Hepatocyte (in vitro differentiated cells): ENCODE measurements at regions not wholly inside any gene's neighbourhood (a gene's known extent, or its start where the extent isn't known, plus 50 kb on each side); places are given as distances from the start of the nearest gene placed in this dataset.

Experiments
- DNase-seq: peaks from one replicate; pipeline ENCODE4 v3.0.0-alpha.2; 2016; ENCODE audit warnings: low spot score
- H2AFZ ChIP-seq: fragments of 200-600 bp; sonication (generic); 2 replicates; pipeline ENCODE4 v1.6.0; 2016; ENCODE audit warnings: antibody characterized with exemption, mild to moderate bottlenecking
- H3K27ac ChIP-seq: fragments of 200-600 bp; sonication (generic); 2 replicates; pipeline ENCODE4 v1.5.1; 2016; ENCODE audit warnings: mild to moderate bottlenecking
- H3K27me3 ChIP-seq: fragments of 200-600 bp; sonication (generic); 2 replicates; pipeline ENCODE4 v1.6.1; 2016
- H3K36me3 ChIP-seq: fragments of 200-600 bp; sonication (generic); replicated peaks from 2 replicates; pipeline ENCODE4 v1.5.1; 2016; ENCODE audit warnings: low read depth; ENCODE audit not compliant: insufficient read depth
- H3K4me1 ChIP-seq: fragments of 200-600 bp; sonication (generic); 2 replicates; pipeline ENCODE4 v1.5.1; 2016; ENCODE audit warnings: mild to moderate bottlenecking, moderate library complexity; ENCODE audit not compliant: insufficient read depth
- H3K4me2 ChIP-seq: fragments of 200-600 bp; sonication (generic); 2 replicates; pipeline ENCODE4 v1.6.0; 2016
- H3K4me3 ChIP-seq: fragments of 200-600 bp; sonication (generic); 2 replicates; pipeline ENCODE4 v1.5.1; 2016; ENCODE audit warnings: mild to moderate bottlenecking
- H3K79me2 ChIP-seq: fragments of 200-600 bp; sonication (generic); 2 replicates; pipeline ENCODE4 v1.6.0; 2017; ENCODE audit warnings: mild to moderate bottlenecking
- H3K9me2 ChIP-seq: fragments of 200-600 bp; sonication (generic); replicated peaks from 2 replicates; pipeline ENCODE4 v1.6.0; 2017; ENCODE audit warnings: mild to moderate bottlenecking; ENCODE audit not compliant: insufficient read depth
- H3K9me3 ChIP-seq: fragments of 200-600 bp; sonication (generic); 2 replicates; pipeline ENCODE4 v1.5.1; 2016; ENCODE audit warnings: low read depth, mild to moderate bottlenecking
- H4K20me1 ChIP-seq: fragments of 200-600 bp; sonication (generic); 2 replicates; pipeline ENCODE4 v1.6.0; 2016; ENCODE audit warnings: mild to moderate bottlenecking; ENCODE audit not compliant: insufficient read depth, poor library complexity, severe bottlenecking
- EZH2 ChIP-seq: fragments of 200-600 bp; sonication (generic); IDR thresholded peaks from 2 replicates; pipeline ENCODE4 v1.6.1; 2016; ENCODE audit warnings: antibody characterized with exemption, mild to moderate bottlenecking, borderline replicate concordance
- EZH2phosphoT487 ChIP-seq: fragments of 200-600 bp; sonication (generic); IDR thresholded peaks from one replicate; pipeline ENCODE4 v1.6.1; 2018; ENCODE audit warnings: antibody characterized with exemption, mild to moderate bottlenecking, low read depth, moderate library complexity; ENCODE audit not compliant: unreplicated experiment, severe bottlenecking
- WGBS: methylation state at CpG from one replicate; pipeline ENCODE4 v1.1.6; 2016; ENCODE audit warnings: low lambda C conversion rate; ENCODE audit errors: missing lambda C conversion rate; 5-methylcytosine and 5-hydroxymethylcytosine counted together
- TF ChIP-seq, protein P1 (sequence below): fragments of 200-600 bp; sonication (generic); IDR thresholded peaks from 2 replicates; pipeline ENCODE4 v1.5.1; 2016; ENCODE audit warnings: antibody characterized with exemption, mild to moderate bottlenecking; ENCODE audit not compliant: poor library complexity

GRCh38 chrX:43019021-43019420 lies 241.1 kb upstream of the PPP1R2C start:
- no peak overlapping the region for H2AFZ ChIP-seq
- no peaks in the 10 kb centered on the region for H3K9me3 ChIP-seq
- H3K4me1 ChIP-seq: no peaks in the 10 kb centered on the region
- H4K20me1 ChIP-seq: no peaks in the 10 kb centered on the region
- DNase-seq: no peak
- no peaks in the 10 kb centered on the region for H3K9me2 ChIP-seq
- H3K4me2 ChIP-seq: no peak overlapping the region
- H3K4me3 ChIP-seq: no peak overlapping the region
- no peaks in the 10 kb centered on the region for H3K36me3 ChIP-seq
- no peaks in the 10 kb centered on the region for H3K79me2 ChIP-seq
- no peaks in the 10 kb centered on the region for H3K27me3 ChIP-seq
- WGBS: 55% methylated on average over 3 of the region's 3 CpGs
- H3K27ac ChIP-seq: no peak overlapping the region
- TF ChIP-seq, protein P1, sequence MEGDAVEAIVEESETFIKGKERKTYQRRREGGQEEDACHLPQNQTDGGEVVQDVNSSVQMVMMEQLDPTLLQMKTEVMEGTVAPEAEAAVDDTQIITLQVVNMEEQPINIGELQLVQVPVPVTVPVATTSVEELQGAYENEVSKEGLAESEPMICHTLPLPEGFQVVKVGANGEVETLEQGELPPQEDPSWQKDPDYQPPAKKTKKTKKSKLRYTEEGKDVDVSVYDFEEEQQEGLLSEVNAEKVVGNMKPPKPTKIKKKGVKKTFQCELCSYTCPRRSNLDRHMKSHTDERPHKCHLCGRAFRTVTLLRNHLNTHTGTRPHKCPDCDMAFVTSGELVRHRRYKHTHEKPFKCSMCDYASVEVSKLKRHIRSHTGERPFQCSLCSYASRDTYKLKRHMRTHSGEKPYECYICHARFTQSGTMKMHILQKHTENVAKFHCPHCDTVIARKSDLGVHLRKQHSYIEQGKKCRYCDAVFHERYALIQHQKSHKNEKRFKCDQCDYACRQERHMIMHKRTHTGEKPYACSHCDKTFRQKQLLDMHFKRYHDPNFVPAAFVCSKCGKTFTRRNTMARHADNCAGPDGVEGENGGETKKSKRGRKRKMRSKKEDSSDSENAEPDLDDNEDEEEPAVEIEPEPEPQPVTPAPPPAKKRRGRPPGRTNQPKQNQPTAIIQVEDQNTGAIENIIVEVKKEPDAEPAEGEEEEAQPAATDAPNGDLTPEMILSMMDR: no peak
- TF ChIP-seq EZH2: no peak
- TF ChIP-seq EZH2phosphoT487: no peak

DNA sequence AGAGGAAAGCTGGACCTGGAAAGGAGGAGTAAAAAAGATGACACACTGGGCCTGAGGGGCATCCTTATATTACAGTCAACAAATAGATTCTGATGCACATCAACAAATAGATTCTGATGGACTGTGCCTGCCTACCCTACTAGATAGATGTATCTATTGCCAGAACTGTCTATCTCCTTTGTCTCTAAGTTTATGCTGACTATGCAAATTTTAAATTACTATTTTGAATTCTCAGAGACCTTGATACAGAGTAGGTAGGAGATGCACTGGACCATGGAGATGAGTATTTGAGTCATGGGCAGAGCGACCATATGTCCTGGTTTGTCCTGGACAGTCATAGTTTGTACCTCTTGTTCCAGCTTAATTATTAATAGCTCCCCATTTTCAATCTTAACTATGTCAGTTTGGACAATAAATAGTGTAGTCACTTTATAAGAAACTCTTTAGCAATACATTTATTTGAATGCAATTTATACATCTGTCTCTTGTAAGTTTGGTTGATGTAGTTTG lies 247.9 kb upstream of the PPP1R2C start:
- Histone ChIP-seq H3K27me3 (no peaks in the 10 kb centered on the region), H3K27ac (no peak overlapping the region), H3K4me3 (no peak overlapping the region), H4K20me1 (no peaks in the 10 kb centered on the region), H3K79me2 (no peaks in the 10 kb centered on the region), H3K4me1 (no peaks in the 10 kb centered on the region), H3K4me2 (no peak overlapping the region), H2AFZ (no peak overlapping the region), H3K9me2 (no peaks in the 10 kb centered on the region), H3K36me3 (no peaks in the 10 kb centered on the region), H3K9me3 (no peaks in the 10 kb centered on the region)
- no peak for DNase-seq
- no peak for TF ChIP-seq EZH2
- no peak for TF ChIP-seq EZH2phosphoT487
- TF ChIP-seq, protein P1: no peak
- 88% methylated on average over 1 of the region's 1 CpG for WGBS

GRCh38 chrX:43064096-43064495 lies 286.1 kb upstream of the PPP1R2C start:
- no peaks in the 10 kb centered on the region for H3K36me3 ChIP-seq
- no peak overlapping the region for H3K4me3 ChIP-seq
- TF ChIP-seq EZH2 (no peak), EZH2phosphoT487 (no peak)
- TF ChIP-seq, protein P1: no peak
- H3K27me3 ChIP-seq: no peaks in the 10 kb centered on the region
- DNase-seq: no peak
- H3K9me2 ChIP-seq: no peaks in the 10 kb centered on the region
- H3K4me1 ChIP-seq: no peaks in the 10 kb centered on the region
- no peak overlapping the region for H2AFZ ChIP-seq
- H3K27ac ChIP-seq: no peak overlapping the region
- H4K20me1 ChIP-seq: no peaks in the 10 kb centered on the region
- H3K9me3 ChIP-seq: no peaks in the 10 kb centered on the region
- no peak overlapping the region for H3K4me2 ChIP-seq
- H3K79me2 ChIP-seq: no peaks in the 10 kb centered on the region
- WGBS: 94% methylated on average over 1 of the region's 1 CpG

- Histone ChIP-seq H3K79me2 (no peaks in the 10 kb centered on the region), H3K9me3 (no peaks in the 10 kb centered on the region)
- TF ChIP-seq EZH2 (no peak), EZH2phosphoT487 (no peak)
- TF ChIP-seq, protein P1: no peak
Measured at GRCh38 chrX:43065978-43066377, 288.0 kb upstream of the PPP1R2C start.

More at GRCh38 chrX:43065978-43066377, 288.0 kb upstream of the PPP1R2C start:
- H3K4me2 ChIP-seq: no peak overlapping the region
- peak overlapping the region; percentile 13 for H2AFZ ChIP-seq
- H3K27ac ChIP-seq: no peak overlapping the region
- no peak overlapping the region for H3K4me3 ChIP-seq
- no peaks in the 10 kb centered on the region for H3K9me2 ChIP-seq
- WGBS: 28% methylated on average over 2 of the region's 2 CpGs
- H4K20me1 ChIP-seq: no peaks in the 10 kb centered on the region
- no peaks in the 10 kb centered on the region for H3K36me3 ChIP-seq
- no peaks in the 10 kb centered on the region for H3K4me1 ChIP-seq
- no peaks in the 10 kb centered on the region for H3K27me3 ChIP-seq
- no peak for DNase-seq
